ENCODE measurements at regions not wholly inside any gene's neighbourhood (a gene's known extent, or its start where the extent isn't known, plus 50 kb on each side); places are given as distances from the start of the nearest gene placed in this dataset.
"Not testable (repeated sequence)": the region's sequence is repeated elsewhere in the genome, so short reads cannot be mapped to it uniquely, and the experiment has no call there.

- H3K9ac ChIP-seq (replicated peaks in 1 of 4; ENCODE audit: extremely low read depth in 1 of 4, low read depth in 3 of 4, low read length in 3 of 4); H3K4me3 ChIP-seq (ENCODE audit: extremely low read depth in 1 of 4, insufficient read depth in 2 of 4, low read depth in 3 of 4, low read length in 4 of 4); H3K27me3 ChIP-seq (replicated peaks in 1 of 4; ENCODE audit: control insufficient read depth in 3 of 4, extremely low read depth in 1 of 4, insufficient read depth in 3 of 4, low read length in 3 of 4); CTCF ChIA-PET (ENCODE audit: partially characterized antibody); H4K20me1 ChIP-seq (replicated peaks in 1 of 2; ENCODE audit: control insufficient read depth in 1 of 2, insufficient read depth in 2 of 2, low read length in 2 of 2); H3K14ac ChIP-seq (ENCODE audit: insufficient read length); H2BK120ac ChIP-seq (replicated peaks; ENCODE audit: low read depth, low read length); POLR2A ChIA-PET (ENCODE audit: partially characterized antibody); H2BK15ac ChIP-seq (ENCODE audit: low read length); H4K5ac ChIP-seq (ENCODE audit: insufficient read length, low read depth, low read length); H2AFZ ChIP-seq (ENCODE audit: low read length); H3K23me2 ChIP-seq (ENCODE audit: low read depth, low read length); H2BK12ac ChIP-seq (ENCODE audit: low read depth, low read length); H3K56ac ChIP-seq (replicated peaks; ENCODE audit: insufficient read length, low read depth, low read length); H3K23ac ChIP-seq (ENCODE audit: insufficient read length); H3K36me3 ChIP-seq (ENCODE audit: control insufficient read depth in 2 of 4, insufficient read depth in 4 of 4, low read length in 3 of 4); H4K91ac ChIP-seq (replicated peaks; ENCODE audit: insufficient read length, low read length); H2BK20ac ChIP-seq (ENCODE audit: low read length); H3K79me2 ChIP-seq (ENCODE audit: control insufficient read depth in 1 of 2, insufficient read depth in 2 of 2, low read length in 2 of 2); H3K27ac ChIP-seq (ENCODE audit: low read depth, low read length); DNase-seq (ENCODE audit: low read depth in 1 of 2, low spot score in 2 of 2); H3K4ac ChIP-seq (replicated peaks; ENCODE audit: insufficient read length, low read depth, low read length); H3K18ac ChIP-seq (ENCODE audit: extremely low read depth, low read length); H2AK5ac ChIP-seq (ENCODE audit: low read depth, low read length); H3K79me1 ChIP-seq (ENCODE audit: low read depth, low read length); H3K4me1 ChIP-seq (replicated peaks in 1 of 4; ENCODE audit: control insufficient read depth in 3 of 4, insufficient read depth in 4 of 4, low read length in 3 of 4); FAIRE-seq; H2BK5ac ChIP-seq (ENCODE audit: low read depth, low read length); H4K8ac ChIP-seq (ENCODE audit: extremely low read depth, insufficient read depth, low read length); H3K4me2 ChIP-seq (ENCODE audit: insufficient read depth in 1 of 2, low read depth in 2 of 2, low read length in 2 of 2): not testable (repeated sequence)
- peak in 1 of 2 experiments; percentile 15; a peak in 1 of 4 replicates for TF ChIP-seq RAD21 (IDR thresholded peaks at IDR 0.05 in 1 of 2, conservative IDR thresholded peaks at IDR 0.05 in 1 of 2; ENCODE audit: low read depth in 2 of 2, low read length in 2 of 2)
- peaks cover 17 to 29% of the 10 kb centered on the region in 2 experiments for H3K9me3 ChIP-seq (ENCODE audit: insufficient read depth in 2 of 2, low read depth in 1 of 2, low read length in 1 of 2)
- WGBS, 2 experiments (ENCODE audit: extremely low coverage in 1 of 2, insufficient coverage in 1 of 2, insufficient read length in 1 of 2, insufficient replicate concordance in 2 of 2, low coverage in 1 of 2, low lambda C conversion rate in 2 of 2, missing lambda C conversion rate in 1 of 2): 71% methylated on average over 2 of the region's 2 CpGs; no CpG with 5 or more reads in 1 of the 2 experiments
Measured at GRCh38 chr3:91348064-91348463, 2240.6 kb downstream of the EPHA3 start.

GRCh38 chr3:91349072-91349471 lies 2241.7 kb downstream of the EPHA3 start:
- H3K4me3 ChIP-seq (ENCODE audit: extremely low read depth in 1 of 4, insufficient read depth in 2 of 4, low read depth in 3 of 4, low read length in 4 of 4); H2AK5ac ChIP-seq (ENCODE audit: low read depth, low read length); H3K79me1 ChIP-seq (ENCODE audit: low read depth, low read length); H2BK12ac ChIP-seq (ENCODE audit: low read depth, low read length); FAIRE-seq; CTCF ChIA-PET (ENCODE audit: partially characterized antibody); H2BK15ac ChIP-seq (ENCODE audit: low read length); POLR2A ChIA-PET (ENCODE audit: partially characterized antibody); H3K79me2 ChIP-seq (ENCODE audit: control insufficient read depth in 1 of 2, insufficient read depth in 2 of 2, low read length in 2 of 2); H2BK5ac ChIP-seq (ENCODE audit: low read depth, low read length); H3K36me3 ChIP-seq (ENCODE audit: control insufficient read depth in 2 of 4, insufficient read depth in 4 of 4, low read length in 3 of 4); H4K8ac ChIP-seq (ENCODE audit: extremely low read depth, insufficient read depth, low read length); H2AFZ ChIP-seq (ENCODE audit: low read length); H4K91ac ChIP-seq (replicated peaks; ENCODE audit: insufficient read length, low read length); H3K27me3 ChIP-seq (replicated peaks in 1 of 4; ENCODE audit: control insufficient read depth in 3 of 4, extremely low read depth in 1 of 4, insufficient read depth in 3 of 4, low read length in 3 of 4); DNase-seq (ENCODE audit: low read depth in 1 of 2, low spot score in 2 of 2); H2BK20ac ChIP-seq (ENCODE audit: low read length); H4K5ac ChIP-seq (ENCODE audit: insufficient read length, low read depth, low read length); H3K9ac ChIP-seq (replicated peaks in 1 of 4; ENCODE audit: extremely low read depth in 1 of 4, low read depth in 3 of 4, low read length in 3 of 4); H2BK120ac ChIP-seq (replicated peaks; ENCODE audit: low read depth, low read length); H3K56ac ChIP-seq (replicated peaks; ENCODE audit: insufficient read length, low read depth, low read length); H4K20me1 ChIP-seq (replicated peaks in 1 of 2; ENCODE audit: control insufficient read depth in 1 of 2, insufficient read depth in 2 of 2, low read length in 2 of 2); H3K23me2 ChIP-seq (ENCODE audit: low read depth, low read length); H3K27ac ChIP-seq (ENCODE audit: low read depth, low read length); H3K4me2 ChIP-seq (ENCODE audit: insufficient read depth in 1 of 2, low read depth in 2 of 2, low read length in 2 of 2); H3K23ac ChIP-seq (ENCODE audit: insufficient read length); H3K18ac ChIP-seq (ENCODE audit: extremely low read depth, low read length); H3K4me1 ChIP-seq (replicated peaks in 1 of 4; ENCODE audit: control insufficient read depth in 3 of 4, insufficient read depth in 4 of 4, low read length in 3 of 4); H3K14ac ChIP-seq (ENCODE audit: insufficient read length); H3K4ac ChIP-seq (replicated peaks; ENCODE audit: insufficient read length, low read depth, low read length): not testable (repeated sequence)
- peaks cover 16 to 35% of the 10 kb centered on the region in 2 experiments; a peak in 3 of 4 replicates for H3K9me3 ChIP-seq (ENCODE audit: insufficient read depth in 2 of 2, low read depth in 1 of 2, low read length in 1 of 2)
- 90% methylated on average over 1 of the region's 1 CpG; no CpG with 5 or more reads in 1 of the 2 experiments for WGBS, 2 experiments (ENCODE audit: extremely low coverage in 1 of 2, insufficient coverage in 1 of 2, insufficient read length in 1 of 2, insufficient replicate concordance in 2 of 2, low coverage in 1 of 2, low lambda C conversion rate in 2 of 2, missing lambda C conversion rate in 1 of 2)
